NB4 (cell line): ENCODE measurements at regions not wholly inside any gene's neighbourhood (a gene's known extent, or its start where the extent isn't known, plus 50 kb on each side); places are given as distances from the start of the nearest gene placed in this dataset.

Experiments used
- DNase-seq: peaks from one replicate; pipeline ENCODE4 v3.0.0; 2010; ENCODE audit warnings: low read depth
- H3K4me3 ChIP-seq: one replicate; pipeline ENCODE4 v1.5.1; 2011; ENCODE audit warnings: mild to moderate bottlenecking, low read depth, low read length, moderate library complexity
- CTCF ChIP-seq: IDR thresholded peaks from one replicate; pipeline ENCODE4 v1.5.1; 2012; ENCODE audit warnings: low read depth, low read length
- MAX ChIP-seq: IDR thresholded peaks from 2 replicates; pipeline ENCODE4 v1.6.1; 2011; ENCODE audit warnings: low read depth, low read length
- MYC ChIP-seq: IDR thresholded peaks from 2 replicates; pipeline ENCODE4 v1.6.1; 2011; ENCODE audit warnings: low read depth, low read length
- POLR2A ChIP-seq: IDR thresholded peaks from 2 replicates; pipeline ENCODE4 v1.6.1; 2011; ENCODE audit warnings: mild to moderate bottlenecking; ENCODE audit not compliant: insufficient read length; ENCODE audit errors: extremely low read depth

- no peak for TF ChIP-seq POLR2A
- no peak for TF ChIP-seq CTCF
- no peak for TF ChIP-seq MYC
- TF ChIP-seq MAX, result no peak
- H3K4me3 ChIP-seq, result no peak overlapping the region
- no peak for DNase-seq
Observed at GRCh38 chr6:56772737-56773184, 130.1 kb upstream of the DST start.

- no peak overlapping the region for H3K4me3 ChIP-seq
- no peak for DNase-seq
Observed at GRCh38 chr6:56771929-56772607, 129.4 kb upstream of the DST start.

DNA sequence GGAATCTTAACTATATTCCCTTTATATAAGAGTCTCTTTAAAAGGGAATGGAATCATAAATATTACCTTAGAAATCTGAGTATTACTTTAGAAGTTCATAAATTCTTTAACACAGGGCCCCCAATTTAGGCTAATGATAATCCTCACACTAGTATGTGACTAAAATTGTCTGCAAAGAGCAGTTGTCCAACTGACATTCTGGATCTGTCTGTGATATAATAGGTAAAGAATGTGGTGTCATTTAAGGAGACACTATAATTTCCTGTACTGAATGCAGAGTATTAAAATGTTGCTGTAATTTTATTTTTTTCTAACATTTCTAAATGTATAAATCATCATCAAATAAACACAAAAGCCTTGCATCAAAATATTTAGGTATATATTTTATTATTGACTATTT, 128.5 kb upstream of the DST start:
- no peak for DNase-seq
- H3K4me3 ChIP-seq, result no peak overlapping the region
- no peak for TF ChIP-seq MYC
- TF ChIP-seq POLR2A, result no peak
- TF ChIP-seq CTCF, result no peak
- no peak for TF ChIP-seq MAX

More at GRCh38 chr6:56771929-56772607, 129.4 kb upstream of the DST start:
- no peak for TF ChIP-seq MAX
- TF ChIP-seq MYC, result no peak
- no peak for TF ChIP-seq CTCF
- no peak for TF ChIP-seq POLR2A

GRCh38 chr6:56770011-56770520, 127.4 kb upstream of the DST start:
- TF ChIP-seq POLR2A (no peak), CTCF (no peak), MAX (no peak), MYC (no peak)
- DNase-seq, result no peak
- no peak overlapping the region for H3K4me3 ChIP-seq

DNA sequence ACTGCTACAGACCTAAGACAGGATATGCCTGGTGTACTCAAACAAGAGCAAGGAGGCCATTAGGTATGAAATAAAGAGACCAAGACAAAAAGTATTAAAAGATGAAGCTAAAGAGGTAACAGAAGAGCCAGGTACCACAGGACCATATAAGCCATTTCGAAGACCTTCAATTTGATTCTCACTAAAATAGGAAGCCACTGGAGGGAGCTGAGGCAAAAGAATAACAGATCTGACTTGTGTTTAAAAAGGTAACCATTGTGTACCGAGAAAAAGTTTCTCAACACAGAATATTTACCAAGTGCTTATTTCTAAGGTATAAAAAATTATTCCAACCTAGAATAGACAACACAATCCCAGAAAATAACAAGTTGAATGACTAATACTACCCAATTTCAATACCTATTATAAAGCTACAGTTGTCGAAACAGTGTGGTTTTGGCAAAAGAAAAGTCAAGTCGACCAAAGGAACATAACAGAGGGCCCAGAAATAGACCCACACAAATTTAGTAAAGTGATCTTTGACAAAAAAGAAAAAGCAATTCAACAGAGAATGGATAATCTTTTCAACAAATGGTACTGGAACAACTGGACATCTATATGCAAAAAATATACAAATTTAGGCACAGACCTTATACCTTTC, 125.3 kb upstream of the DST start:
- no peak overlapping the region for H3K4me3 ChIP-seq
- TF ChIP-seq MYC (no peak), MAX (no peak), POLR2A (no peak), CTCF (no peak)
- DNase-seq, result no peak
